GM21423 (cell line): ENCODE measurements at regions not wholly inside any gene's neighbourhood (a gene's known extent, or its start where the extent isn't known, plus 50 kb on each side); places are given as distances from the start of the nearest gene placed in this dataset.
"Not testable (repeated sequence)": the region's sequence is repeated elsewhere in the genome, so short reads cannot be mapped to it uniquely, and the experiment has no call there.

Experiments
- ATAC-seq: cut with Tn5 transposase; IDR thresholded peaks from one replicate; pipeline ENCODE4 v1.9.1; 2021; ENCODE audit warnings: mild to moderate bottlenecking, moderate library complexity; ENCODE audit not compliant: unreplicated experiment

- no peak for ATAC-seq
These were observed 290.3 kb downstream of the CYRIA start for GRCh38 chr2:16375351-16375750.

- ATAC-seq: no peak
These were observed 291.0 kb downstream of the CYRIA start for GRCh38 chr2:16374671-16375070.

GRCh38 chr2:16373341-16373740, 292.3 kb downstream of the CYRIA start:
- no peak for ATAC-seq

- ATAC-seq: no peak
These were observed 293.9 kb downstream of the CYRIA start for GRCh38 chr2:16371751-16372150.

- ATAC-seq: no peak
These were observed 296.7 kb downstream of the CYRIA start for GRCh38 chr2:16368951-16369350.

GRCh38 chr2:16368328-16368727, 297.3 kb downstream of the CYRIA start:
- ATAC-seq: no peak

- ATAC-seq: no peak
These were observed 300.3 kb downstream of the CYRIA start for GRCh38 chr2:16365366-16365765.

GRCh38 chr2:16363581-16363980, 302.1 kb downstream of the CYRIA start:
- ATAC-seq: no peak

GRCh38 chr2:16362611-16363010, 303.0 kb downstream of the CYRIA start:
- ATAC-seq: no peak

- no peak for ATAC-seq
These were observed 304.2 kb downstream of the CYRIA start for GRCh38 chr2:16361261-16361995.

GRCh38 chr2:16359961-16360360, 305.7 kb downstream of the CYRIA start:
- no peak for ATAC-seq

- ATAC-seq: no peak
These were observed 308.4 kb downstream of the CYRIA start for GRCh38 chr2:16357188-16357587.

- no peak for ATAC-seq
These were observed 314.1 kb downstream of the CYRIA start for GRCh38 chr2:16351541-16351940.

GRCh38 chr2:16351137-16351536, 314.5 kb downstream of the CYRIA start:
- ATAC-seq: no peak

GRCh38 chr2:16350211-16350610, 315.4 kb downstream of the CYRIA start:
- no peak for ATAC-seq

GRCh38 chr2:16349811-16350210, 315.8 kb downstream of the CYRIA start:
- ATAC-seq: no peak

- no peak for ATAC-seq
These were observed 316.7 kb downstream of the CYRIA start for GRCh38 chr2:16348821-16349515.

GRCh38 chr2:16346671-16347070, 319.0 kb downstream of the CYRIA start:
- no peak for ATAC-seq

GRCh38 chr2:16345231-16345630, 320.4 kb downstream of the CYRIA start:
- not testable (repeated sequence) for ATAC-seq

- no peak for ATAC-seq
These were observed 326.4 kb downstream of the CYRIA start for GRCh38 chr2:16339206-16339605.

GRCh38 chr2:16338026-16338425, 327.6 kb downstream of the CYRIA start:
- no peak for ATAC-seq

- no peak for ATAC-seq
These were observed 328.7 kb downstream of the CYRIA start for GRCh38 chr2:16336916-16337315.
